Liver (tissue), 8 donors: ENCODE measurements at regions not wholly inside any gene's neighbourhood (a gene's known extent, or its start where the extent isn't known, plus 50 kb on each side); places are given as distances from the start of the nearest gene placed in this dataset.

Source experiments
- DNase-seq: peaks from one replicate; pipeline ENCODE4 v3.0.0-alpha.2; 2017; ENCODE audit warnings: low spot score
- H3K27ac ChIP-seq, 2 donors: one replicate each; pipeline ENCODE4 v1.7.0; 2013; ENCODE audit warnings: inconsistent platforms in 2 of 2, low read length in 2 of 2, control low read depth in 1 of 2, low read depth in 1 of 2, mild to moderate bottlenecking in 1 of 2
- H3K27me3 ChIP-seq, 4 donors: one replicate each; pipeline versions ENCODE4 v1.6.1 to v1.7.0; 2013; ENCODE audit warnings: low read length in 3 of 4, inconsistent platforms in 1 of 4, mild to moderate bottlenecking in 1 of 4, moderate library complexity in 1 of 4; ENCODE audit not compliant: control insufficient read depth in 4 of 4, insufficient read depth in 4 of 4
- H3K36me3 ChIP-seq, 4 donors: one replicate each; pipeline versions ENCODE4 v1.6.1 to v1.7.0; 2013; ENCODE audit warnings: low read length in 3 of 4, mild to moderate bottlenecking in 3 of 4, low read depth in 1 of 4, moderate library complexity in 1 of 4; ENCODE audit not compliant: control insufficient read depth in 4 of 4, insufficient read depth in 3 of 4
- H3K4me1 ChIP-seq, 4 donors: one replicate each; pipeline versions ENCODE4 v1.6.1 to v1.7.0; 2013; ENCODE audit warnings: low read length in 3 of 4, mild to moderate bottlenecking in 3 of 4, moderate library complexity in 1 of 4; ENCODE audit not compliant: control insufficient read depth in 4 of 4, insufficient read depth in 4 of 4
- H3K4me3 ChIP-seq, 3 donors: one replicate each; pipeline versions ENCODE4 v1.6.1 to v1.7.0; 2013; ENCODE audit warnings: low read length in 3 of 3, control low read depth in 1 of 3, low read depth in 1 of 3, mild to moderate bottlenecking in 1 of 3
- H3K9ac ChIP-seq, 2 donors: one replicate each; pipeline ENCODE4 v1.7.0; 2013; ENCODE audit warnings: low read length in 2 of 2, mild to moderate bottlenecking in 2 of 2, moderate library complexity in 2 of 2, control low read depth in 1 of 2, low read depth in 1 of 2
- H3K9me3 ChIP-seq, 4 donors: one replicate each; pipeline versions ENCODE4 v1.6.1 to v1.7.0; 2013; ENCODE audit warnings: low read length in 3 of 4; ENCODE audit not compliant: control insufficient read depth in 4 of 4
- EGR1 ChIP-seq, 2 donors: IDR thresholded peaks; 2 replicates each; pipeline ENCODE4 v1.6.1; 2016 to 2018; ENCODE audit warnings: antibody characterized with exemption in 2 of 2, low read depth in 2 of 2
- FOXA1 ChIP-seq: IDR thresholded peaks from 2 replicates; pipeline ENCODE4 v1.6.1; 2016; ENCODE audit warnings: antibody characterized with exemption
- FOXA2 ChIP-seq: IDR thresholded peaks from 2 replicates; pipeline ENCODE4 v1.6.1; 2016; ENCODE audit warnings: antibody characterized with exemption
- GABPA ChIP-seq, 2 donors: IDR thresholded peaks in 1 of 2; conservative IDR thresholded peaks in 1 of 2; 2 replicates each; pipeline ENCODE4 v1.6.1; 2016; ENCODE audit warnings: antibody characterized with exemption in 2 of 2, mild to moderate bottlenecking in 1 of 2, moderate library complexity in 1 of 2
- HNF4A ChIP-seq, 2 donors: conservative IDR thresholded peaks; 2 replicates each; pipeline ENCODE4 v1.6.1; 2016; ENCODE audit warnings: antibody characterized with exemption in 2 of 2, mild to moderate bottlenecking in 2 of 2
- HNF4G ChIP-seq: IDR thresholded peaks from 2 replicates; pipeline ENCODE4 v1.6.1; 2016; ENCODE audit warnings: antibody characterized with exemption
- JUND ChIP-seq, 2 donors: IDR thresholded peaks; 2 replicates each; pipeline ENCODE4 v1.6.1; 2016; ENCODE audit warnings: antibody characterized with exemption in 2 of 2
- NR2F2 ChIP-seq: IDR thresholded peaks from 2 replicates; pipeline ENCODE4 v1.6.1; 2016; ENCODE audit warnings: antibody characterized with exemption
- RAD21 ChIP-seq, 2 donors: IDR thresholded peaks; 2 replicates each; pipeline ENCODE4 v1.6.1; 2016; ENCODE audit warnings: antibody characterized with exemption in 2 of 2, mild to moderate bottlenecking in 2 of 2
- RXRA ChIP-seq, 2 donors: IDR thresholded peaks; 2 replicates each; pipeline ENCODE4 v1.6.1; 2017 to 2018; ENCODE audit warnings: antibody characterized with exemption in 2 of 2, mild to moderate bottlenecking in 1 of 2
- SP1 ChIP-seq: IDR thresholded peaks from 2 replicates; pipeline ENCODE4 v1.6.1; 2018; ENCODE audit warnings: antibody characterized with exemption, mild to moderate bottlenecking
- TAF1 ChIP-seq: conservative IDR thresholded peaks from 2 replicates; pipeline ENCODE4 v1.6.1; 2016; ENCODE audit warnings: antibody characterized with exemption, mild to moderate bottlenecking
- YY1 ChIP-seq: IDR thresholded peaks from 2 replicates; pipeline ENCODE4 v1.6.1; 2016; ENCODE audit warnings: antibody characterized with exemption, mild to moderate bottlenecking
- WGBS: extraction: QIAGEN DNeasy Blood & Tissue Kit; methylation state at CpG from one replicate; pipeline ENCODE4 v1.1.7; 2013; 5-methylcytosine and 5-hydroxymethylcytosine counted together
- TF ChIP-seq, protein P1 (sequence below): IDR thresholded peaks from 2 replicates; pipeline ENCODE4 v1.6.1; 2016; ENCODE audit warnings: antibody characterized with exemption, mild to moderate bottlenecking
- TF ChIP-seq, protein P2 (sequence below): fragments of 150-350 bp; IDR thresholded peaks from 2 replicates; pipeline ENCODE4 v1.5.1; 2017; ENCODE audit warnings: improper control_type of control experiment, low read depth, low read length; ENCODE audit not compliant: missing input control
- TF ChIP-seq, protein P3 (sequence below): IDR thresholded peaks from 2 replicates; pipeline ENCODE4 v1.6.1; 2016; ENCODE audit warnings: antibody characterized with exemption
- TF ChIP-seq, protein P4 (sequence below): IDR thresholded peaks from 2 replicates; pipeline ENCODE4 v1.6.1; 2016; ENCODE audit warnings: antibody characterized with exemption
- TF ChIP-seq, protein P5 (sequence below): IDR thresholded peaks from 2 replicates; pipeline ENCODE4 v1.6.1; 2016; ENCODE audit warnings: antibody characterized with exemption
- donor health status: healthy.
- donor health status: healthy.
- donor health status: healthy.
- donor health status: healthy.
- donor health status: healthy.

DNA sequence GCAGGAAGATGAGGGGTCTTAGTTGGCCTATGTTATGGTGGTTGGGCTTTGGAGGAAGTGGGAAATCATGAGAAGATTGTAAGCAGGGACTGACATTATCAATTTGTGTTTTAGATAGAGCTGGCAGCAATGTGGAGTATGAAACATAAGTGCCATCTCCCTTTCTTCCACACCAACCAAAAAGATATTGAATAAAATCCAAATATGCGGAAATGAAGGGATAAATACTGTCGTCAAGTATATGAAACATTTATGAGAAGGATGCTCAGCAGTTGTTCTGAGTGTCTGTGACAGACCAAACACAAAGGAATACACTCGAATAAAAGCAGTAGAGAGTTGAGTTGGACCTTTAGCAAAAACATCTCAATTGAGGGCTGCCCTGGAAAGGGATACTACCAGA, 1090.0 kb upstream of the ZEB2 start:
- H3K9me3 ChIP-seq, result no peaks in the 10 kb centered on the region
- no peak overlapping the region for H3K9ac ChIP-seq
- no peaks in the 10 kb centered on the region for H3K27me3 ChIP-seq
- H3K4me3 ChIP-seq, result no peak overlapping the region
- WGBS, result 90% methylated on average over 3 of the region's 3 CpGs
- TF ChIP-seq FOXA2 (no peak), HNF4A (conservative IDR thresholded peaks at IDR 0.05) (no peak), JUND (IDR thresholded peaks at IDR 0.05) (no peak), SP1 (no peak), EGR1 (IDR thresholded peaks at IDR 0.05; ENCODE audit: low read depth in 2 of 2) (no peak), YY1 (no peak), GABPA (IDR thresholded peaks at IDR 0.05 in 1 of 2, conservative IDR thresholded peaks at IDR 0.05 in 1 of 2) (no peak), RAD21 (IDR thresholded peaks at IDR 0.05) (no peak), FOXA1 (no peak), NR2F2 (no peak), RXRA (IDR thresholded peaks at IDR 0.05) (no peak), TAF1 (no peak), HNF4G (no peak)
- TF ChIP-seq, protein P1, sequence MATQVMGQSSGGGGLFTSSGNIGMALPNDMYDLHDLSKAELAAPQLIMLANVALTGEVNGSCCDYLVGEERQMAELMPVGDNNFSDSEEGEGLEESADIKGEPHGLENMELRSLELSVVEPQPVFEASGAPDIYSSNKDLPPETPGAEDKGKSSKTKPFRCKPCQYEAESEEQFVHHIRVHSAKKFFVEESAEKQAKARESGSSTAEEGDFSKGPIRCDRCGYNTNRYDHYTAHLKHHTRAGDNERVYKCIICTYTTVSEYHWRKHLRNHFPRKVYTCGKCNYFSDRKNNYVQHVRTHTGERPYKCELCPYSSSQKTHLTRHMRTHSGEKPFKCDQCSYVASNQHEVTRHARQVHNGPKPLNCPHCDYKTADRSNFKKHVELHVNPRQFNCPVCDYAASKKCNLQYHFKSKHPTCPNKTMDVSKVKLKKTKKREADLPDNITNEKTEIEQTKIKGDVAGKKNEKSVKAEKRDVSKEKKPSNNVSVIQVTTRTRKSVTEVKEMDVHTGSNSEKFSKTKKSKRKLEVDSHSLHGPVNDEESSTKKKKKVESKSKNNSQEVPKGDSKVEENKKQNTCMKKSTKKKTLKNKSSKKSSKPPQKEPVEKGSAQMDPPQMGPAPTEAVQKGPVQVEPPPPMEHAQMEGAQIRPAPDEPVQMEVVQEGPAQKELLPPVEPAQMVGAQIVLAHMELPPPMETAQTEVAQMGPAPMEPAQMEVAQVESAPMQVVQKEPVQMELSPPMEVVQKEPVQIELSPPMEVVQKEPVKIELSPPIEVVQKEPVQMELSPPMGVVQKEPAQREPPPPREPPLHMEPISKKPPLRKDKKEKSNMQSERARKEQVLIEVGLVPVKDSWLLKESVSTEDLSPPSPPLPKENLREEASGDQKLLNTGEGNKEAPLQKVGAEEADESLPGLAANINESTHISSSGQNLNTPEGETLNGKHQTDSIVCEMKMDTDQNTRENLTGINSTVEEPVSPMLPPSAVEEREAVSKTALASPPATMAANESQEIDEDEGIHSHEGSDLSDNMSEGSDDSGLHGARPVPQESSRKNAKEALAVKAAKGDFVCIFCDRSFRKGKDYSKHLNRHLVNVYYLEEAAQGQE, result no peak
- TF ChIP-seq, protein P2, sequence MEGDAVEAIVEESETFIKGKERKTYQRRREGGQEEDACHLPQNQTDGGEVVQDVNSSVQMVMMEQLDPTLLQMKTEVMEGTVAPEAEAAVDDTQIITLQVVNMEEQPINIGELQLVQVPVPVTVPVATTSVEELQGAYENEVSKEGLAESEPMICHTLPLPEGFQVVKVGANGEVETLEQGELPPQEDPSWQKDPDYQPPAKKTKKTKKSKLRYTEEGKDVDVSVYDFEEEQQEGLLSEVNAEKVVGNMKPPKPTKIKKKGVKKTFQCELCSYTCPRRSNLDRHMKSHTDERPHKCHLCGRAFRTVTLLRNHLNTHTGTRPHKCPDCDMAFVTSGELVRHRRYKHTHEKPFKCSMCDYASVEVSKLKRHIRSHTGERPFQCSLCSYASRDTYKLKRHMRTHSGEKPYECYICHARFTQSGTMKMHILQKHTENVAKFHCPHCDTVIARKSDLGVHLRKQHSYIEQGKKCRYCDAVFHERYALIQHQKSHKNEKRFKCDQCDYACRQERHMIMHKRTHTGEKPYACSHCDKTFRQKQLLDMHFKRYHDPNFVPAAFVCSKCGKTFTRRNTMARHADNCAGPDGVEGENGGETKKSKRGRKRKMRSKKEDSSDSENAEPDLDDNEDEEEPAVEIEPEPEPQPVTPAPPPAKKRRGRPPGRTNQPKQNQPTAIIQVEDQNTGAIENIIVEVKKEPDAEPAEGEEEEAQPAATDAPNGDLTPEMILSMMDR, result no peak
- TF ChIP-seq, protein P3, sequence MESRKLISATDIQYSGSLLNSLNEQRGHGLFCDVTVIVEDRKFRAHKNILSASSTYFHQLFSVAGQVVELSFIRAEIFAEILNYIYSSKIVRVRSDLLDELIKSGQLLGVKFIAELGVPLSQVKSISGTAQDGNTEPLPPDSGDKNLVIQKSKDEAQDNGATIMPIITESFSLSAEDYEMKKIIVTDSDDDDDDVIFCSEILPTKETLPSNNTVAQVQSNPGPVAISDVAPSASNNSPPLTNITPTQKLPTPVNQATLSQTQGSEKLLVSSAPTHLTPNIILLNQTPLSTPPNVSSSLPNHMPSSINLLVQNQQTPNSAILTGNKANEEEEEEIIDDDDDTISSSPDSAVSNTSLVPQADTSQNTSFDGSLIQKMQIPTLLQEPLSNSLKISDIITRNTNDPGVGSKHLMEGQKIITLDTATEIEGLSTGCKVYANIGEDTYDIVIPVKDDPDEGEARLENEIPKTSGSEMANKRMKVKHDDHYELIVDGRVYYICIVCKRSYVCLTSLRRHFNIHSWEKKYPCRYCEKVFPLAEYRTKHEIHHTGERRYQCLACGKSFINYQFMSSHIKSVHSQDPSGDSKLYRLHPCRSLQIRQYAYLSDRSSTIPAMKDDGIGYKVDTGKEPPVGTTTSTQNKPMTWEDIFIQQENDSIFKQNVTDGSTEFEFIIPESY, result no peak
- TF ChIP-seq, protein P4, sequence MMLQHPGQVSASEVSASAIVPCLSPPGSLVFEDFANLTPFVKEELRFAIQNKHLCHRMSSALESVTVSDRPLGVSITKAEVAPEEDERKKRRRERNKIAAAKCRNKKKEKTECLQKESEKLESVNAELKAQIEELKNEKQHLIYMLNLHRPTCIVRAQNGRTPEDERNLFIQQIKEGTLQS, result no peak
- TF ChIP-seq, protein P5, sequence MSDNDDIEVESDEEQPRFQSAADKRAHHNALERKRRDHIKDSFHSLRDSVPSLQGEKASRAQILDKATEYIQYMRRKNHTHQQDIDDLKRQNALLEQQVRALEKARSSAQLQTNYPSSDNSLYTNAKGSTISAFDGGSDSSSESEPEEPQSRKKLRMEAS, result no peak
- no peaks in the 10 kb centered on the region for H3K36me3 ChIP-seq
- H3K27ac ChIP-seq, result no peak overlapping the region
- no peaks in the 10 kb centered on the region for H3K4me1 ChIP-seq
- DNase-seq, result no peak
